HG03469 (cell line): ENCODE measurements at regions not wholly inside any gene's neighbourhood (a gene's known extent, or its start where the extent isn't known, plus 50 kb on each side); places are given as distances from the start of the nearest gene placed in this dataset.

Experiments
- ATAC-seq: cut with Tn5 transposase; IDR thresholded peaks from one replicate; pipeline ENCODE4 v1.9.1; 2021; ENCODE audit warnings: mild to moderate bottlenecking, moderate library complexity, moderate number of reproducible peaks; ENCODE audit not compliant: unreplicated experiment

- no peak for ATAC-seq
Observed at GRCh38 chr2:158049129-158049855, 52.4 kb upstream of the UPP2 start.

GRCh38 chr2:158048327-158048726 lies 53.3 kb upstream of the UPP2 start:
- no peak for ATAC-seq

- ATAC-seq: no peak
Observed at GRCh38 chr2:158047156-158047611, 54.5 kb upstream of the UPP2 start.

- ATAC-seq: no peak
Observed at GRCh38 chr2:158046121-158046880, 55.4 kb upstream of the UPP2 start.

GRCh38 chr2:158045362-158045761 lies 56.3 kb upstream of the UPP2 start:
- ATAC-seq: no peak

GRCh38 chr2:158043181-158043948 lies 58.3 kb upstream of the UPP2 start:
- ATAC-seq: no peak

- no peak for ATAC-seq
Observed at GRCh38 chr2:158042666-158043065, 59.0 kb upstream of the UPP2 start.

- ATAC-seq: no peak
Observed at GRCh38 chr2:158042245-158042644, 59.4 kb upstream of the UPP2 start.

- no peak for ATAC-seq
Observed at GRCh38 chr2:158041400-158041799, 60.3 kb upstream of the UPP2 start.

GRCh38 chr2:158038901-158039300 lies 62.8 kb upstream of the UPP2 start:
- no peak for ATAC-seq

GRCh38 chr2:158034198-158034866 lies 67.3 kb upstream of the UPP2 start:
- ATAC-seq: no peak

GRCh38 chr2:158031371-158031770 lies 70.3 kb upstream of the UPP2 start:
- no peak for ATAC-seq

GRCh38 chr2:158025255-158025996 lies 76.2 kb upstream of the UPP2 start:
- no peak for ATAC-seq

- peak; percentile 67 for ATAC-seq
Observed at GRCh38 chr2:158024288-158024898, 77.3 kb upstream of the UPP2 start.

- no peak for ATAC-seq
Observed at GRCh38 chr2:158022888-158023287, 78.8 kb upstream of the UPP2 start.

GRCh38 chr2:158021226-158021625 lies 80.5 kb upstream of the UPP2 start:
- ATAC-seq: no peak

- no peak for ATAC-seq
Observed at GRCh38 chr2:158015428-158016076, 86.1 kb upstream of the UPP2 start.

- no peak for ATAC-seq
Observed at GRCh38 chr2:158013891-158014290, 87.8 kb upstream of the UPP2 start.

- no peak for ATAC-seq
Observed at GRCh38 chr2:158011055-158011771, 90.5 kb upstream of the UPP2 start.
